T-cell (primary cell): ENCODE measurements at regions not wholly inside any gene's neighbourhood (a gene's known extent, or its start where the extent isn't known, plus 50 kb on each side); places are given as distances from the start of the nearest gene placed in this dataset.

Experiments
- ATAC-seq, 4 experiments: fragments of 200-7000 bp in 3 of 4; fragments of 150-1000 bp in 1 of 4; cut with Tn5 transposase; replicated peaks in 1 of 4; 1 replicate in 3 of 4; 2 replicates in 1 of 4; pipeline ENCODE4 v1.10.0; 2021; ENCODE audit warnings: moderate library complexity in 3 of 4, mild to moderate bottlenecking in 2 of 4, moderate number of reproducible peaks in 1 of 4
- CTCF ChIA-PET, 2 donors: fragments of 300-600 bp; sonication (Branson Sonifier 250); formaldehyde crosslinking; loops; one replicate each; lab custom pipeline; 2022; ENCODE audit warnings: antibody characterized with exemption in 2 of 2; lab: Charles Lee
- POLR2A ChIA-PET, 2 donors: fragments of 300-600 bp; sonication (Branson Sonifier 250); formaldehyde crosslinking; loops; one replicate each; lab custom pipeline; 2022; ENCODE audit warnings: antibody characterized with exemption in 2 of 2; lab: Charles Lee
- DNase-seq, 35 experiments: peaks; one replicate each; pipeline versions ENCODE4 v3.0.0 to v3.0.0-alpha.2; 2013 to 2023
- H3K27ac ChIP-seq: one replicate; pipeline ENCODE4 v1.5.1; 2013; ENCODE audit warnings: low read length
- H3K27me3 ChIP-seq, 2 experiments: replicated peaks in 1 of 2; 1 replicate in 1 of 2; 2 replicates in 1 of 2; pipeline versions ENCODE4 v1.6.1 to v1.7.0; 2013; ENCODE audit warnings: low read length in 1 of 2, mixed read lengths in 1 of 2; ENCODE audit not compliant: control insufficient read depth in 2 of 2, insufficient read depth in 2 of 2; ENCODE audit errors: extremely low read depth in 1 of 2
- H3K36me3 ChIP-seq, 2 donors: 1 replicate in 1 of 2; 2 replicates in 1 of 2; pipeline versions ENCODE4 v1.6.1 to v1.7.0; 2013; ENCODE audit warnings: low read length in 1 of 2; ENCODE audit not compliant: control insufficient read depth in 2 of 2, insufficient read depth in 1 of 2; ENCODE audit errors: extremely low read depth in 1 of 2
- H3K4me1 ChIP-seq, 2 experiments: 1 replicate in 1 of 2; 2 replicates in 1 of 2; pipeline versions ENCODE4 v1.6.1 to v1.7.0; 2013; ENCODE audit warnings: low read length in 2 of 2, mixed read lengths in 1 of 2; ENCODE audit not compliant: insufficient read depth in 2 of 2, control insufficient read depth in 1 of 2; ENCODE audit errors: extremely low read depth in 1 of 2
- H3K4me3 ChIP-seq, 2 donors: 1 replicate in 1 of 2; 2 replicates in 1 of 2; pipeline versions ENCODE4 v1.5.1 to v1.7.0; 2013; ENCODE audit warnings: mild to moderate bottlenecking in 2 of 2, low read length in 1 of 2, moderate library complexity in 1 of 2; ENCODE audit not compliant: control insufficient read depth in 1 of 2; ENCODE audit errors: extremely low read depth in 1 of 2
- H3K9me3 ChIP-seq: 2 replicates; pipeline ENCODE4 v1.7.0; 2013
- H3K27ac Mint-ChIP-seq, 2 donors: one replicate each; pipeline ENCODE4 v1.8.0; 2020 to 2021; ENCODE audit warnings: mild to moderate bottlenecking in 2 of 2, mixed read lengths in 2 of 2
- H3K27me3 Mint-ChIP-seq, 2 donors: one replicate each; pipeline ENCODE4 v1.8.0; 2021 to 2022; ENCODE audit warnings: mixed read lengths in 2 of 2
- H3K36me3 Mint-ChIP-seq: one replicate; pipeline ENCODE4 v1.8.0; 2021; ENCODE audit warnings: mixed read lengths
- H3K4me1 Mint-ChIP-seq, 3 donors: one replicate each; pipeline ENCODE4 v1.8.0; 2020 to 2022; ENCODE audit warnings: mixed read lengths in 3 of 3, mild to moderate bottlenecking in 1 of 3
- H3K4me3 Mint-ChIP-seq, 3 donors: one replicate each; pipeline ENCODE4 v1.8.0; 2020 to 2022; ENCODE audit warnings: mild to moderate bottlenecking in 3 of 3, mixed read lengths in 3 of 3, moderate library complexity in 3 of 3
- H3K9me3 Mint-ChIP-seq, 3 donors: one replicate each; pipeline ENCODE4 v1.8.0; 2020 to 2022; ENCODE audit warnings: mixed read lengths in 3 of 3
- WGBS: methylation state at CpG from one replicate; pipeline ENCODE4 v1.1.5; 2013; ENCODE audit warnings: missing lambda C conversion rate; ENCODE audit not compliant: insufficient coverage; 5-methylcytosine and 5-hydroxymethylcytosine counted together

DNA sequence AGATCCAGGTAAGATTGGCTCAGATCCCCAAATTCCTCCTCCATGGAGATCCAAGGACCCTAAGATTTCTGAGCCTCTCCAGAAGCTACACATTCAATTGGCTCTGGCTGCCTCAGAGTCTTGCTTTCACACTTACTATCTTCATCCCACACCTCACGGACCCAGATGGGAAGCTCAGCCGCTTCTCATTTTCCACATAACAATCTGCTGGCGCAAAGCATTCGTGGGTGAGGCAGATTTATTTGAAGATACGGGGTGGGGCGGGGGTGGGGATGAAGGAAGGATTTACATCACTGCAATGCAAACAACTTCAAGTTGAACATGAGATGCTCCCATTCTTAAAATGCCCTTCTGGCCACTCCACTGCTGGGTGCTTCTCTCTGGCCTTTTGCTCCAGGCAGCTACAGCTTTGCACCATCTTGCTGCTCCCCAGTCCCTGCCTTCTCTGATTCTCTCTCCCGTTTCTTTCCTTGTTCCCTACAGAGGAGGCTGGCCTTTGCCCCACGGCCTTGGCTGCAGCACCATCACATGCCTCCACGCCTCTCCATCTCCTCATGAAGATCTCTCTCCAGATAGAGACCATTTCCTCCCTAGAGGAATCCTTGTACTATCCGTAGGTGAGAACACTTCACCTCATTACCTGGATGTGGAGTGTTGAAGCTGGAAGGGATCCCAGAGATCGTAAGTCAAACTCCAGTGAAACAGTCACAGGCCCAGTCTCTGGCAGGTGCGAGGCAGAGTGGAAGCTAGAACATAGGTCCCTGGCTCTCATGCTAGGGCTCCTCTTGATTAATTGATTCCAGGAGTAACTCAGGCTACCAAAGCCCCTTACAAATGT lies 175.9 kb downstream of the RPLP1 start:
- peaks cover 0 to 10% (median 5%) of the 10 kb centered on the region in 3 donors for H3K4me1 Mint-ChIP-seq
- Histone ChIP-seq H3K27ac (no peak overlapping the region), H3K4me3 (no peak overlapping the region), H3K9me3 (no peaks in the 10 kb centered on the region), H3K36me3 (no peaks in the 10 kb centered on the region), H3K27me3 (peaks cover 0 to 30% of the 10 kb centered on the region in 2 experiments), H3K4me1 (peaks cover 0 to 7% of the 10 kb centered on the region in 2 experiments)
- no peaks in the 10 kb centered on the region for H3K36me3 Mint-ChIP-seq
- H3K27ac Mint-ChIP-seq: no peak overlapping the region
- DNase-seq (no peak), ATAC-seq (no peak)
- ChIA-PET CTCF (interaction anchor here in 1 of 2 donors (0.6 kb wide), 1 partner anchor 892 kb away, joined by 3 read pairs; no protein-coding TSS in a partner anchor), POLR2A (no interaction called here)
- no peak overlapping the region for H3K4me3 Mint-ChIP-seq
- 87% methylated on average over 4 of the region's 12 CpGs for WGBS
- no peaks in the 10 kb centered on the region for H3K9me3 Mint-ChIP-seq
- H3K27me3 Mint-ChIP-seq: peaks cover 17 to 43% of the 10 kb centered on the region in 2 donors

DNA sequence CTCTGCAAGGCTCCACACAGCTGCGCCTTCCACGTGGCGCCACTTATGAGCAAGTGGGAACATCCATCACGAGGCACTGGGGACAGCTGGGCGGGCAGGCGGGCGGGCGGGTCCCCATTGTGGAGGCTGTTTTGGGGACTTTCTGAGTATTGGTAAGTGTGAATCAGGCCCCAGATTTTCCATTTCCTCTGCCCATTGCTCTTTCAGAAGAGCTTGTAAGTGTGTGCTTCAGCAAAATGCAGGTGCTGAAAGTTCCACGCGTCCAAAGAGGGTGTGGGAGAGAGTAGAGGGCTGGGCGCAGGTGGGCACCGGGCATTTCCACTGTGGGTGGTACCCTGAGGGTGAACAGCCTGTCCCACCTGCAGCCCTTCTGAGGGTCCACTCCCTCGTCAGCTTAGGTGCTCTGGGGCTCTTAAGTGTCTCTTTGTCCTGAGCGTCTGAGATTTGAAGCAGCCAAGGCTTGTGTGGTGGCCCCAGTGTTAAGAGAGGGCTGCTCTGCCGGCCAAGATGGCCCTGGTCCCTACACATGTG lies 177.1 kb downstream of the RPLP1 start:
- H3K4me1 Mint-ChIP-seq: peaks cover 0 to 2% (median 2%) of the 10 kb centered on the region in 3 donors
- Histone ChIP-seq H3K27ac (no peak overlapping the region), H3K36me3 (no peaks in the 10 kb centered on the region), H3K4me3 (no peak overlapping the region), H3K27me3 (peaks cover 0 to 26% of the 10 kb centered on the region in 2 experiments), H3K4me1 (peaks cover 0 to 7% of the 10 kb centered on the region in 2 experiments), H3K9me3 (no peaks in the 10 kb centered on the region)
- H3K27ac Mint-ChIP-seq: no peak overlapping the region
- H3K9me3 Mint-ChIP-seq: no peaks in the 10 kb centered on the region
- no peak for DNase-seq
- H3K4me3 Mint-ChIP-seq: no peak overlapping the region
- ChIA-PET CTCF (no interaction called here), POLR2A (no interaction called here)
- WGBS: 48% methylated on average over 12 of the region's 15 CpGs
- peaks cover 13 to 30% of the 10 kb centered on the region in 2 donors for H3K27me3 Mint-ChIP-seq
- ATAC-seq: no peak
- no peaks in the 10 kb centered on the region for H3K36me3 Mint-ChIP-seq

- H3K4me1 ChIP-seq: peaks cover 0 to 7% of the 10 kb centered on the region in 2 experiments
- ChIA-PET POLR2A (no interaction called here), CTCF (no interaction called here)
Measured at GRCh38 chr15:69631005-69631404, 178.4 kb downstream of the RPLP1 start.

GRCh38 chr15:69631978-69632377 lies 179.4 kb downstream of the RPLP1 start:
- Histone ChIP-seq H3K4me1 (peaks cover 0 to 7% of the 10 kb centered on the region in 2 experiments), H3K27me3 (peaks cover 0 to 21% of the 10 kb centered on the region in 2 experiments), H3K27ac (no peak overlapping the region), H3K36me3 (no peaks in the 10 kb centered on the region), H3K4me3 (no peak overlapping the region), H3K9me3 (no peaks in the 10 kb centered on the region)
- WGBS: 100% methylated on average over 1 of the region's 4 CpGs
- DNase-seq (no peak), ATAC-seq (no peak)
- peaks cover 2 to 6% (median 2%) of the 10 kb centered on the region in 3 donors for H3K4me1 Mint-ChIP-seq
- no peak overlapping the region for H3K4me3 Mint-ChIP-seq
- no peaks in the 10 kb centered on the region for H3K9me3 Mint-ChIP-seq
- H3K27ac Mint-ChIP-seq: no peak overlapping the region
- POLR2A ChIA-PET: no interaction called here
- H3K27me3 Mint-ChIP-seq: peaks cover 18 to 30% of the 10 kb centered on the region in 2 donors
- CTCF ChIA-PET: no interaction called here
- H3K36me3 Mint-ChIP-seq: no peaks in the 10 kb centered on the region

More at GRCh38 chr15:69631005-69631404, 178.4 kb downstream of the RPLP1 start:
- no peaks in the 10 kb centered on the region for H3K36me3 ChIP-seq
- H3K36me3 Mint-ChIP-seq: no peaks in the 10 kb centered on the region
- DNase-seq (no peak), ATAC-seq (no peak)
- 89% methylated on average over 5 of the region's 6 CpGs for WGBS
- no peak overlapping the region for H3K27ac ChIP-seq
- no peak overlapping the region for H3K4me3 Mint-ChIP-seq
- peak overlapping the region in 1 of 2 donors; percentile 9 for H3K27ac Mint-ChIP-seq
- H3K27me3 ChIP-seq: peaks cover 0 to 26% of the 10 kb centered on the region in 2 experiments
- no peaks in the 10 kb centered on the region for H3K9me3 Mint-ChIP-seq
- H3K4me1 Mint-ChIP-seq: peaks cover 0 to 2% (median 2%) of the 10 kb centered on the region in 3 donors
- H3K4me3 ChIP-seq: no peak overlapping the region
- no peaks in the 10 kb centered on the region for H3K9me3 ChIP-seq
- H3K27me3 Mint-ChIP-seq: peaks cover 18 to 31% of the 10 kb centered on the region in 2 donors

DNA sequence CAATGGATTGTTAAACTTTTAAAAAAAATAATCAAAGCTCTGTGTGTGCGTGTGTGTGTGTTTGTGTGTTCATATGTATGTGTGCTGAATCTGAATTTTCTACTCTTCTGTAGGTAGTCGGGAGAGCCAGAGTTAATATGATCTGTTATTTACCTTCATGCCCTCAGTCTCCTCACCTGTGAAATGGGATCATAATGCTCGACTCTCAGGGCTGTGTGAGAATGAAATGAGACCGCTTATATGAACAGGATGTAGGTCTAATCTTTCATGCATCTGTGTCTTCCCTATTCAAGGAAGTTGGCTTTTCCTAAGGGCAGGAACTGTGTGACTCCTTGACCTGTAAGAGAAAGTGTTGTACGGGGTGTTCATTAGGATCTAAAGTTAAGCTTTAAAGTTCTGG lies 182.2 kb downstream of the RPLP1 start:
- no peak for ATAC-seq
- peaks cover 18 to 22% of the 10 kb centered on the region in 2 donors for H3K27me3 Mint-ChIP-seq

DNA sequence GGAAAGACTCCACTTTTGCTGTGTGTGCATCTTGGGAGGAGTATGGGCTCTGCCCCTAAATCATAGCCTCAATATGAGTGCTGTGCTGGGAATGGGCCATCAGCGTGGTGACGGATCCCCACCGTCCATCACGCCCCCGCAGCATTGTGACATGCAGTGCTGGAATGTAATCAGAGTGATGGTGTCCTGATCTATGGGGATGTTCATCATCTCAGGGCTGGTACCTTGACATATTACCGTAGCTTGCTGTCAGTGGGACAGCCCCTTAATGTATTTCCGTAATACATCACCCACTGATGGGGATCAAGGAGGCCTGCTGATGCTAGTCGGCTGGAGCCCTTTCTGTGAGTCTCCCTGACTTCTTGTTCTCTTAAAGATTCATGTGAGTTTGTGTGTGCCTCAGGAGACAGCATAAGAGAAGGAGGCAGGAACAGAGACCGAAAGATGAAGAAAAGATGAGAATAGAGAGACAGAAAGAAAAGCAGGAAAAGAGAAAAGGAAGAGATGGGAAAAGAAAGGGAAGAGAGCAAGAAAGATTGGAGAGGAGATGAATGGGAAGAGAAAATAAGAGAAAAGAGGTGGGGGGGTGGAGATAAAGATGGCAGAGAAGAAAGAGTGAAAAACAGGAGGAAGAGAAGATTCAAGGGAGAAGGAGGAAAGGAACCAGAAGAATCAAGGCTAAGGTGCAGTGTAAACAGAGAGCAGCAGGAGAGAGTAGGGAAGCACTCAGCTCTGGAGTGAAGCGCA lies 183.7 kb downstream of the RPLP1 start:
- no peak for DNase-seq
- no peaks in the 10 kb centered on the region for H3K36me3 Mint-ChIP-seq
- no peak overlapping the region for H3K4me3 Mint-ChIP-seq
- no peaks in the 10 kb centered on the region for H3K27me3 ChIP-seq
- 88% methylated on average over 7 of the region's 10 CpGs for WGBS
- POLR2A ChIA-PET: no interaction called here
- CTCF ChIA-PET: no interaction called here
- no peaks in the 10 kb centered on the region for H3K36me3 ChIP-seq
- ATAC-seq: no peak
- peaks cover 11 to 20% of the 10 kb centered on the region in 2 donors for H3K27me3 Mint-ChIP-seq
- H3K9me3 Mint-ChIP-seq: peaks cover 0 to 9% (median 4%) of the 10 kb centered on the region in 3 donors
- no peaks in the 10 kb centered on the region for H3K9me3 ChIP-seq
- H3K4me1 Mint-ChIP-seq: peaks cover 0 to 6% (median 0%) of the 10 kb centered on the region in 3 donors
- H3K4me1 ChIP-seq: no peaks in the 10 kb centered on the region
- no peak overlapping the region for H3K4me3 ChIP-seq
- no peak overlapping the region for H3K27ac Mint-ChIP-seq
- no peak overlapping the region for H3K27ac ChIP-seq

More for the DNA sequence above, 182.2 kb downstream of the RPLP1 start:
- no peaks in the 10 kb centered on the region for H3K36me3 ChIP-seq
- Mint-ChIP-seq H3K27ac (no peak overlapping the region), H3K4me3 (no peak overlapping the region), H3K9me3 (no peaks in the 10 kb centered on the region), H3K36me3 (no peaks in the 10 kb centered on the region), H3K4me1 (peaks cover 2 to 6% (median 2%) of the 10 kb centered on the region in 3 donors)
- ChIA-PET CTCF (no interaction called here), POLR2A (interaction anchor here in 1 of 2 donors (0.5 kb wide), 1 partner anchor 157 kb away, joined by 3 read pairs; no protein-coding TSS in a partner anchor)
- no CpG with 5 or more reads among the region's 5 CpGs for WGBS
- no peak for DNase-seq
- H3K4me1 ChIP-seq: peaks cover 0 to 4% of the 10 kb centered on the region in 2 experiments
- no peaks in the 10 kb centered on the region for H3K9me3 ChIP-seq
- no peak overlapping the region for H3K4me3 ChIP-seq
- H3K27ac ChIP-seq: no peak overlapping the region
- peaks cover 0 to 9% of the 10 kb centered on the region in 2 experiments for H3K27me3 ChIP-seq
